Hepatic stellate cell (primary cell): ENCODE measurements at regions not wholly inside any gene's neighbourhood (a gene's known extent, or its start where the extent isn't known, plus 50 kb on each side); places are given as distances from the start of the nearest gene placed in this dataset.

ENCODE experiments used
- DNase-seq: peaks from one replicate; pipeline ENCODE4 v3.0.0; 2011; ENCODE audit warnings: low spot score

- DNase-seq = no peak
Measured at GRCh38 chr1:47554082-47554481, 116.2 kb downstream of the FOXD2 start.

- no peak for DNase-seq
Measured at GRCh38 chr1:47554901-47555300, 117.1 kb downstream of the FOXD2 start.

GRCh38 chr1:47555306-47555705 lies 117.5 kb downstream of the FOXD2 start:
- DNase-seq = no peak

- DNase-seq = no peak
Measured at GRCh38 chr1:47555841-47556560, 118.2 kb downstream of the FOXD2 start.

- DNase-seq = no peak
Measured at GRCh38 chr1:47557066-47557465, 119.2 kb downstream of the FOXD2 start.

GRCh38 chr1:47558601-47559593 lies 121.1 kb downstream of the FOXD2 start:
- no peak for DNase-seq

- DNase-seq = no peak
Measured at GRCh38 chr1:47559944-47560695, 122.3 kb downstream of the FOXD2 start.

- DNase-seq = no peak
Measured at GRCh38 chr1:47561523-47562007, 123.7 kb downstream of the FOXD2 start.

GRCh38 chr1:47562147-47562546 lies 124.3 kb downstream of the FOXD2 start:
- no peak for DNase-seq

GRCh38 chr1:47562799-47563198 lies 125.0 kb downstream of the FOXD2 start:
- no peak for DNase-seq

GRCh38 chr1:47563201-47563600 lies 125.4 kb downstream of the FOXD2 start:
- DNase-seq = no peak

- DNase-seq = no peak
Measured at GRCh38 chr1:47564570-47564969, 126.7 kb downstream of the FOXD2 start.

- DNase-seq = no peak
Measured at GRCh38 chr1:47565092-47565491, 127.2 kb downstream of the FOXD2 start.

GRCh38 chr1:47565676-47566075 lies 127.8 kb downstream of the FOXD2 start:
- DNase-seq = no peak

GRCh38 chr1:47568763-47569162 lies 130.9 kb downstream of the FOXD2 start:
- DNase-seq = no peak

GRCh38 chr1:47569261-47569660 lies 131.4 kb downstream of the FOXD2 start:
- no peak for DNase-seq

GRCh38 chr1:47569681-47570470 lies 132.0 kb downstream of the FOXD2 start:
- DNase-seq = peak; percentile 92

GRCh38 chr1:47571161-47571560 lies 133.3 kb downstream of the FOXD2 start:
- DNase-seq = no peak

- DNase-seq = no peak
Measured at GRCh38 chr1:47571952-47572351, 134.1 kb downstream of the FOXD2 start.

GRCh38 chr1:47572731-47573430 lies 135.0 kb downstream of the FOXD2 start:
- no peak for DNase-seq
